H1 (cell line): ENCODE measurements at regions not wholly inside any gene's neighbourhood (a gene's known extent, or its start where the extent isn't known, plus 50 kb on each side); places are given as distances from the start of the nearest gene placed in this dataset.

Source experiments
- ASH2L ChIP-seq: fragments of 200-600, 300-600 bp; sonication (generic); IDR thresholded peaks from one replicate; pipeline ENCODE4 v1.7.1; 2017; ENCODE audit warnings: low read length
- BACH1 ChIP-seq: IDR thresholded peaks from 2 replicates; pipeline ENCODE4 v1.6.1; 2012; ENCODE audit warnings: low read length, improper control_type of control experiment
- EP300 ChIP-seq, 2 experiments: IDR thresholded peaks; 1 replicate in 1 of 2; 2 replicates in 1 of 2; pipeline ENCODE4 v1.6.1; 2011 to 2012; ENCODE audit warnings: low read depth in 2 of 2, low read length in 2 of 2, mild to moderate bottlenecking in 2 of 2, borderline replicate concordance in 1 of 2, inconsistent platforms in 1 of 2, moderate library complexity in 1 of 2
- EZH2 ChIP-seq: fragments of 200-600 bp; sonication (generic); IDR thresholded peaks from 2 replicates; pipeline ENCODE4 v1.7.1; 2012; ENCODE audit warnings: low read depth, mild to moderate bottlenecking, moderate library complexity, low read length, inconsistent platforms; ENCODE audit not compliant: severe bottlenecking
- TF ChIP-seq, protein P1 (sequence below): IDR thresholded peaks from 2 replicates; pipeline ENCODE4 v1.6.1; 2012; ENCODE audit warnings: low read length, inconsistent platforms

DNA sequence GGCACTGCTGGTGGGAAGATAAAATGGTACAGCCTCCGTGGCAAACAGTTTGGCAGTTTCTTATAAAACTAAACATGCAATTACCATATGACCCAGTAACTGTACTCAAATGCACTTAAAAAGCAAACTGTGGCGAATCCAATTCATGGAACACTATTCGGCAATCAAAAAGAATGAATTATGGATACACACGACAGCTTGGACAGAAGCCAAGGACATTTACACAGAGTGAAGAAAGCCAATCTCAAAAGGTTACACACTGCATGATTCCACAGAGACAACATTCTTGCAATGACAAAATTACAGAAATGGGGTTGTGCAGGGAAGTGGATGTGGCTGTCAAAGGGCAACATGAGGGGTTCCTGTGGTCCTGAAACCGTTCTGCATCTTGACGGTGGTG is 122.1 kb upstream of the IQSEC1 start (continued):
- TF ChIP-seq EZH2 = no peak
- no peak for TF ChIP-seq BACH1
- TF ChIP-seq EP300 (IDR thresholded peaks at IDR 0.05; ENCODE audit: borderline replicate concordance in 1 of 2, low read depth in 2 of 2, low read length in 2 of 2) = no peak
- TF ChIP-seq, protein P1, sequence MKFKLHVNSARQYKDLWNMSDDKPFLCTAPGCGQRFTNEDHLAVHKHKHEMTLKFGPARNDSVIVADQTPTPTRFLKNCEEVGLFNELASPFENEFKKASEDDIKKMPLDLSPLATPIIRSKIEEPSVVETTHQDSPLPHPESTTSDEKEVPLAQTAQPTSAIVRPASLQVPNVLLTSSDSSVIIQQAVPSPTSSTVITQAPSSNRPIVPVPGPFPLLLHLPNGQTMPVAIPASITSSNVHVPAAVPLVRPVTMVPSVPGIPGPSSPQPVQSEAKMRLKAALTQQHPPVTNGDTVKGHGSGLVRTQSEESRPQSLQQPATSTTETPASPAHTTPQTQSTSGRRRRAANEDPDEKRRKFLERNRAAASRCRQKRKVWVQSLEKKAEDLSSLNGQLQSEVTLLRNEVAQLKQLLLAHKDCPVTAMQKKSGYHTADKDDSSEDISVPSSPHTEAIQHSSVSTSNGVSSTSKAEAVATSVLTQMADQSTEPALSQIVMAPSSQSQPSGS = no peak
- no peak for TF ChIP-seq ASH2L
